Ectodermal cell (in vitro differentiated cells): ENCODE measurements at regions not wholly inside any gene's neighbourhood (a gene's known extent, or its start where the extent isn't known, plus 50 kb on each side); places are given as distances from the start of the nearest gene placed in this dataset.
"Not testable (repeated sequence)": the region's sequence is repeated elsewhere in the genome, so short reads cannot be mapped to it uniquely, and the experiment has no call there.

Experiments used
- H3K27ac ChIP-seq: 2 replicates; pipeline ENCODE4 v1.7.0; 2013; ENCODE audit warnings: mild to moderate bottlenecking, low read depth, low read length; ENCODE audit not compliant: insufficient read depth, poor library complexity, severe bottlenecking
- H3K27me3 ChIP-seq: 2 replicates; pipeline ENCODE4 v1.7.0; 2013; ENCODE audit warnings: mild to moderate bottlenecking, low read length; ENCODE audit not compliant: insufficient read depth, control insufficient read depth, poor library complexity, severe bottlenecking
- H3K36me3 ChIP-seq: one replicate; pipeline ENCODE4 v1.7.0; 2013; ENCODE audit warnings: low read length; ENCODE audit not compliant: control insufficient read depth, insufficient read depth
- H3K4me1 ChIP-seq: one replicate; pipeline ENCODE4 v1.7.0; 2013; ENCODE audit warnings: low read length; ENCODE audit not compliant: control insufficient read depth, insufficient read depth
- H3K4me3 ChIP-seq: 2 replicates; pipeline ENCODE4 v1.7.0; 2013; ENCODE audit warnings: low read depth, low read length, control low read depth; ENCODE audit not compliant: insufficient read depth
- H3K9me3 ChIP-seq: 2 replicates; pipeline ENCODE4 v1.7.0; 2013; ENCODE audit warnings: mild to moderate bottlenecking, low read length, moderate library complexity; ENCODE audit not compliant: control insufficient read depth
- WGBS, 2 experiments: methylation state at CpG; one replicate each; pipeline ENCODE4 v1.1.7; 2013; ENCODE audit warnings: missing lambda C conversion rate in 2 of 2; 5-methylcytosine and 5-hydroxymethylcytosine counted together

GRCh38 chr3:163261618-163262017 is 1765.0 kb downstream of the OTOL1 start:
- Histone ChIP-seq H3K36me3 (no peaks in the 10 kb centered on the region), H3K27me3 (no peaks in the 10 kb centered on the region), H3K4me3 (no peak overlapping the region), H3K4me1 (no peaks in the 10 kb centered on the region), H3K27ac (no peak overlapping the region), H3K9me3 (no peaks in the 10 kb centered on the region)

GRCh38 chr3:163261056-163261455 is 1764.4 kb downstream of the OTOL1 start:
- Histone ChIP-seq H3K27me3 (no peaks in the 10 kb centered on the region), H3K36me3 (no peaks in the 10 kb centered on the region)
- 73 to 81% methylated on average over 1 of the region's 2 CpGs for WGBS, 2 experiments

GRCh38 chr3:163218336-163218735 is 1721.7 kb downstream of the OTOL1 start:
- Histone ChIP-seq H3K4me3 (no peak overlapping the region), H3K4me1 (no peaks in the 10 kb centered on the region), H3K27ac (no peak overlapping the region), H3K36me3 (no peaks in the 10 kb centered on the region), H3K9me3 (no peaks in the 10 kb centered on the region), H3K27me3 (no peaks in the 10 kb centered on the region)
- WGBS, 2 experiments: 95 to 96% methylated on average over 2 of the region's 2 CpGs

More at GRCh38 chr3:163261056-163261455, 1764.4 kb downstream of the OTOL1 start:
- H3K27ac ChIP-seq: no peak overlapping the region
- no peak overlapping the region for H3K4me3 ChIP-seq
- H3K9me3 ChIP-seq: no peaks in the 10 kb centered on the region
- H3K4me1 ChIP-seq: no peaks in the 10 kb centered on the region

DNA sequence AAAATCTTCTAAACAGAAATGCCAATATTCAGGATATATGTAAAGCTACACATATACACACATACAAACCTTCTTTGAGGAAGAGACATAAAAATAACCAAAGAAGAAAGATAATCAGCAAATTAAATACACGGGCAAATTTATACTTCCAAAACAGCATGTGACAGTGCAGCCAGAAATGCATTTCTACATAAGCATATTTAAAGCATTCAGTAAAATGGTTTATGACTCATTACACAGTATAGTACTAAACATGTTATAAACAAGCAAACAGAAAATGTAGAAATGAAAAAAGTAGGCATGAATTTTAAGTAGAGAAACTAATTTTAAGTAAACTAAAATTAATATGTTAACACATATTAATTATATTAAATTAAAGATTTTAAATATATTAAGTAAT is 1717.2 kb downstream of the OTOL1 start:
- 100% methylated on average over 1 of the region's 1 CpG; no CpG with 5 or more reads in 1 of the 2 experiments for WGBS, 2 experiments
- no peaks in the 10 kb centered on the region for H3K36me3 ChIP-seq

GRCh38 chr3:163196815-163197374 is 1700.3 kb downstream of the OTOL1 start:
- no peak overlapping the region for H3K4me3 ChIP-seq
- no peak overlapping the region for H3K27ac ChIP-seq
- no peaks in the 10 kb centered on the region for H3K9me3 ChIP-seq

More for the DNA sequence above, 1717.2 kb downstream of the OTOL1 start:
- Histone ChIP-seq H3K27ac (no peak overlapping the region), H3K9me3 (no peaks in the 10 kb centered on the region), H3K4me1 (no peaks in the 10 kb centered on the region), H3K27me3 (no peaks in the 10 kb centered on the region), H3K4me3 (no peak overlapping the region)

GRCh38 chr3:163196245-163196644 is 1699.6 kb downstream of the OTOL1 start:
- Histone ChIP-seq H3K27me3 (no peaks in the 10 kb centered on the region), H3K36me3 (no peaks in the 10 kb centered on the region), H3K9me3 (no peaks in the 10 kb centered on the region), H3K27ac (no peak overlapping the region), H3K4me1 (no peaks in the 10 kb centered on the region), H3K4me3 (no peak overlapping the region)
- 94 to 100% methylated on average over 1 of the region's 2 CpGs for WGBS, 2 experiments

More at GRCh38 chr3:163196815-163197374, 1700.3 kb downstream of the OTOL1 start:
- no peaks in the 10 kb centered on the region for H3K27me3 ChIP-seq
- no peaks in the 10 kb centered on the region for H3K36me3 ChIP-seq
- 80 to 90% methylated on average over 1 to 2 of the region's 2 CpGs for WGBS, 2 experiments
- H3K4me1 ChIP-seq: no peaks in the 10 kb centered on the region

DNA sequence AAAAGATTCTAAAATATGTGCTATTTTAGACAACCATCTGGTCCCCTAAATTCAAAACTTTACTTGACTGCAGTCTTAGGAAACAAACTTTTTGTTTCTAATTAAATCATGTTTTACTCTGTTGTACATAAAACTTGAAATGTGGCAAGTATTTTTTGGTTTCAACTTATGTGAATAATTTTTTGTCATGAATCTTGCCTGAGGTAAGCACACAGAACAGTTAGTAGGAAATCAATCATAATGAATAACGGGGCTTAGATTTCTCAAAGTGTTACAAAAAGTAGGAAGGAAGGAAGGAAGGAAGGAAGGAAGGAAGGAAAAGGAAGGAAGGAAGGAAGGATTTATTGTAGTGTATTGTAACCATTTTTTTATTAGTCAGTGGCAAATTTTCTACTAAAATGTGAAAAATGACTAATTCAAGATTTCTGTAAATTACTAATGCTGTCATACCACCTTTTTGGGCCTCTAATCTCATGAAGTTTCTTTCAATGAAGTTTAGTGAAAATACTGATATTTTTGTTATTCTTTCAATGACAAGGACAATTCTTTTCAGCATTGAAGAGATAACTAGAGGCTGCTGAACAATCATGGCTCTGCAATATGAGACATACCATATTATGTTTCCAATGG is 1689.2 kb downstream of the OTOL1 start:
- H3K27ac ChIP-seq: no peak overlapping the region
- H3K36me3 ChIP-seq: no peaks in the 10 kb centered on the region
- H3K4me1 ChIP-seq: no peaks in the 10 kb centered on the region
- WGBS, 2 experiments: 87 to 93% methylated on average over 1 of the region's 1 CpG
- no peaks in the 10 kb centered on the region for H3K9me3 ChIP-seq
- no peaks in the 10 kb centered on the region for H3K27me3 ChIP-seq
- H3K4me3 ChIP-seq: no peak overlapping the region

DNA sequence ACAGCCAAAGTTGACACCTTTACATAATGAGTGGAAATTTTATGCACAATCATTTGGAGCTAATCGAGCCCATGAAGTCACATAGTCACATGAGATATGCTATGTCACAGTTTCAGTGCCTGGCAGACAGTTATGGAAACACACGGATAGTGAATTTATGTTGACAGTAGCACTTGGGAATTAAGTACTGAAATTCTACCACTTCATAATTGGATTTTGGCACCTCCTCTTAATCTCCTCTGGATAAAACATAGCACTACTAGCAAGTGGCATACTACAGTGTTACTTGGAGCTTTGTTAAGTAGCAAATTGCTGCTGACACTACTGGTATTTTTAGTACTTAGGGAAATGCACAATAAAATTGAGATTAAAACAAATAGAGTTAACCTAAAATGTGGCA is 1679.4 kb downstream of the OTOL1 start:
- Histone ChIP-seq H3K4me1 (no peaks in the 10 kb centered on the region), H3K27ac (no peak overlapping the region), H3K27me3 (no peaks in the 10 kb centered on the region), H3K36me3 (no peaks in the 10 kb centered on the region), H3K4me3 (no peak overlapping the region), H3K9me3 (no peaks in the 10 kb centered on the region)
- 97 to 100% methylated on average over 2 of the region's 2 CpGs for WGBS, 2 experiments

- not testable (repeated sequence) for H3K9me3 ChIP-seq, H3K27me3 ChIP-seq, H3K27ac ChIP-seq, H3K4me3 ChIP-seq, H3K36me3 ChIP-seq, H3K4me1 ChIP-seq
- WGBS, 2 experiments: 88 to 96% methylated on average over 3 of the region's 3 CpGs
Observed at GRCh38 chr3:163172513-163172912, 1675.9 kb downstream of the OTOL1 start.

DNA sequence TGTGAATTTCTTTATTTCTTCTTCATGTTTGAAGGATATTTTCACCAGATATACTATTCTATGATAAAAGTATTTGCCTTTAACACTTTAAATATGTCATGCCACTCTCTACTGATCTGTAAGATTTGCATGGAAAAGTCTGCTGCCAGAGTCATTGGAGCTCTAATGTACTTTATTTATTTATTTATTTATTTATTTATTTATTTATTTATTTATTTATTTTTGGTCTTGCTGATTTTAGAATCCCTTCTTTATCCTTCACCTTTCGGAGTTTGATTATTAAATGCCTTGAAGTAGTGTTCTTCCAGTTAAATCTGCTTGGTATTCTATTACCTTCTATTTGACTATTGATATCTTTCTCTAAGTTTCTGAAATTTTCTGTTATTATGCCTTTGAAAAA is 1669.6 kb downstream of the OTOL1 start:
- H3K27ac ChIP-seq: no peak overlapping the region
- no peaks in the 10 kb centered on the region for H3K36me3 ChIP-seq
- H3K27me3 ChIP-seq: no peaks in the 10 kb centered on the region
- no CpG with 5 or more reads among the region's 1 CpG for WGBS, 2 experiments
- H3K4me3 ChIP-seq: no peak overlapping the region
- no peaks in the 10 kb centered on the region for H3K9me3 ChIP-seq
- no peaks in the 10 kb centered on the region for H3K4me1 ChIP-seq
